GM19023 (cell line): ENCODE measurements at regions not wholly inside any gene's neighbourhood (a gene's known extent, or its start where the extent isn't known, plus 50 kb on each side); places are given as distances from the start of the nearest gene placed in this dataset.
"Not testable (repeated sequence)": the region's sequence is repeated elsewhere in the genome, so short reads cannot be mapped to it uniquely, and the experiment has no call there.

Experiments used
- ATAC-seq: cut with Tn5 transposase; IDR thresholded peaks from one replicate; pipeline ENCODE4 v1.9.1; 2021; ENCODE audit warnings: mild to moderate bottlenecking, moderate library complexity; ENCODE audit not compliant: unreplicated experiment

DNA sequence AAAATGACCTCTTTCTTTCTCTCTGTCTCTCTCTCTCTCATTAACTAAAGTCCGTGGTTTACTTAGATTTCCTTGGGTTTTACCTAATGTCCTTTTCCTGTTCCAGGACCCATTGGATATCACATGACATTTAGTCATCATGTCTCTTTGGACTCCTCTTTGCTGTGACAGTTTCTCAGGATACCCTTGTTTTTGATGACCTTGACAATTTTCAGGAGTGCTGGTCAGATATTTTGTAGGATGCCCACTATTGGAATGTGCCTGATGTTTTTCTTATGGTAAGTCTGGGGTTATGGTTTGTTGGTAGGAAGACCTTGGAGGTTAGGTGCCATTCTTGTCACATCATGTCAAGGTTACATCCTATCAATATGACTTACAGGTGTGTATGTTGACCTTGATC is 199.2 kb upstream of the HTR1E start:
- no peak for ATAC-seq

GRCh38 chr6:86731631-86732030 is 205.7 kb upstream of the HTR1E start:
- not testable (repeated sequence) for ATAC-seq

- ATAC-seq, result not testable (repeated sequence)
Measured at GRCh38 chr6:86730772-86731171, 206.6 kb upstream of the HTR1E start.

GRCh38 chr6:86730216-86730615 is 207.1 kb upstream of the HTR1E start:
- ATAC-seq, result no peak

DNA sequence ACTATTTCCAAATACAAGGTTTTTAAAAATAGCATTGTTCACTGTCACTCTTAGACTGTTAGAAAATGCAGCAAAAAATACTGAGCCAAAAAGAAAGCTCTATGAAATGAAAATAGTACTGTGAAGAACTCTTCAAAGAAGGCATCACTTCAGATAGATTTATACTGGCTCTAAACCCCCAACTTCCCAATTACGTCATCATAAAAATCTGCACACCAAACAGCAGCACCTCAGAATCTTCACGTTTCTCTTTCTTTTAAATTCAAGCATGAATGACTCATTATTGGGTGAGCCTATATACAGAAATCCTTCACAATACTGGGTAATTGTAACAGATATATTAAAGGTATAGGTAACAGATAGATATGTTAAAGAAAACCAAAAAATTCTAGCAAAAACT is 208.4 kb upstream of the HTR1E start:
- no peak for ATAC-seq

DNA sequence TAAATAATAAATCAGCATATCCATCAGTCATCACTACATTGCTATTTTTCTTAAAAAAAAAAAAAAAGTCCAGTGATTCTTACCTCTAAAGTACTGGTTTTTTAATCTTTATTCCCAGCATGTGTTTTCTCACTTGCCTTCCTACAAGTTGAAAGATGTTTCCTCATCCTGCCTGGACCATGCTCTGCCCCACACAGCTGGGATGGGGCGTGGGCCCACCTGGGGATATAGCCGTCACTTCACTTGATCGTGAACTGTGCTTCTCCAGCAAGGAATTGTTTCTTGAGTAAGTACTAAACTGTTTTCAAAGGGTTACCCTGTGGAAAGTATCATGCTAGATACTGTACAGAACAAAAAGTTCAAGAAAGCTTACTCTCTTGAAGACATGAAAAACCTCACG is 212.6 kb upstream of the HTR1E start:
- ATAC-seq, result no peak

DNA sequence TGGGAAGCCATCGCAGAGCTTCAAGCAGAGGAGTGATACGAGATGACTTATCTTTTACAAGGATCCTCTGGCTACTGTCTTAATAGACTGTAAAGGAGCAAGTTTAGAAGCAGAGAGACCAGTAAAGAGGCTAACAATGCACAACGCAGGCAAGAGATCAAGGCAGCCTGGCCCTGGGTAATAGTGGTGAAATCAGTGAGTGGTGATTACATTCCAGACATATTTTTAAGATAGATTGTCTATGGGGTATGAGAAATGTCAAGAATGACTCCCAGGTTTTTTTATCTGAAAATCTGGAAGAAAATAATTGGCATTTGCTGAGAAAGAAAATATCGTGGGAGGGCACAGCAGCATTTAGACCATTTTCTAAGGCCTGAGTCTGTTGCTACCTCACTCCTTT is 213.6 kb upstream of the HTR1E start:
- no peak for ATAC-seq

- no peak for ATAC-seq
Measured at GRCh38 chr6:86723151-86723550, 214.2 kb upstream of the HTR1E start.

- no peak for ATAC-seq
Measured at GRCh38 chr6:86722131-86722530, 215.2 kb upstream of the HTR1E start.

GRCh38 chr6:86715676-86716075 is 221.7 kb upstream of the HTR1E start:
- no peak for ATAC-seq

DNA sequence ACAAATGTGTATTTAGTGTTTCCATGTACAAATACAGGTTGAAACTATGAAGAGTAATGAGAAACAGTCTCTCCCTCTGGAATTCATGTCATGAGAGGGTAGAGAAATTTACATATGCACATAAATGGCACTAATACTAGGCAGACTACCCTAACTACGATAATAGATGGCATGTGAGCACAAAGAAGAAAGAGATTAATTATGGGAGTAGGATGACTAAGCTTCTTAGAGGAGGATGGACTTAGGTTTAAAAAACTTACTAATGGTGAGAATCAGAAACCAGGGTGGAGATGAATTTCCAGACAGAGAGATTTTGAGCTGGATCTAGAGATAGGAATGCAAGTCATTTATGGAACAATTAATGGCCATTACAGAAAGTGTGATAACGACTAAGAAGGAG is 225.3 kb upstream of the HTR1E start:
- ATAC-seq, result no peak

- no peak for ATAC-seq
Measured at GRCh38 chr6:86707545-86708120, 229.7 kb upstream of the HTR1E start.

- ATAC-seq, result peak; percentile 50
Measured at GRCh38 chr6:86706449-86706848, 230.9 kb upstream of the HTR1E start.

- ATAC-seq, result not testable (repeated sequence)
Measured at GRCh38 chr6:86701228-86701627, 236.1 kb upstream of the HTR1E start.

GRCh38 chr6:86686496-86686895 is 250.8 kb upstream of the HTR1E start:
- ATAC-seq, result no peak

GRCh38 chr6:86685230-86685797 is 252.0 kb upstream of the HTR1E start:
- ATAC-seq, result no peak

GRCh38 chr6:86683132-86683908 is 254.0 kb upstream of the HTR1E start:
- ATAC-seq, result no peak

DNA sequence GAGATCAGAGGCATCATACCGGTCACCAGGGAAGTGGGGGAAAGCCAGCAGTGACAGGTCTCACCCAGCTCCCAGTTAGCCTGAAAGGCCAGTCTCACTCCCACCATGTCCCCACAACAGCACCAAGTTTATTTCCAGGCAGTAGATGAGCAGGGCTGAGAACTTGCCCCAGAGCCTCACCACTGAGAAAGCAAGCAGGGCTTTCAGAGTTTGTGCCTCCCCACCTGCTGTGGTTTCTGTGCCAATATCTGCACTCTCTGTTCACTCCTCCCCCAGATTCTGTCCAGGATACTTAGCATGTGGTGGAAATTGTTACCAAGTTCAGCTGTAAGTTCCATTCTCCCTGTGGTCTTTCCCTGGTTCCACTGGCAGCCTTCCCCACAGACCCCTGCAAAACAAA is 255.0 kb upstream of the HTR1E start:
- ATAC-seq, result no peak

DNA sequence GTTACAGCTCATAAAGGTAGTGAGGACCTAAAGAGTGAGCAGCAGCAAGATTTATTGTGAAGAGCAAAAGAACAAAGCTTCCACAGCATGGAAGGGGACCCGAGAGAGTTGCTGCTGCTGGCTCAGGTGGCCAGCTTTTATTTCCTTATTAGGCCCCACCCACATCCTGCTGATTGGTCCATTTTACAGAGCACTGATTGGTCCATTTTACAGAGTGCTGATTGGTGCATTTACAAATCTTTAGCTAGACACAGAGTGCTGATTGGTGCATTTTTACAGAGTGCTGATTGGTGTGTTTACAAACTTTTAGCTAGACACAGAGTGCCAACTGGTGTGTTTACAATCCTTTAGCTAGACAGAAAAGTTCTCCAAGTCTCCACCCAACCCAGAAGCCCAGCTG is 256.2 kb upstream of the HTR1E start:
- ATAC-seq, result not testable (repeated sequence)

DNA sequence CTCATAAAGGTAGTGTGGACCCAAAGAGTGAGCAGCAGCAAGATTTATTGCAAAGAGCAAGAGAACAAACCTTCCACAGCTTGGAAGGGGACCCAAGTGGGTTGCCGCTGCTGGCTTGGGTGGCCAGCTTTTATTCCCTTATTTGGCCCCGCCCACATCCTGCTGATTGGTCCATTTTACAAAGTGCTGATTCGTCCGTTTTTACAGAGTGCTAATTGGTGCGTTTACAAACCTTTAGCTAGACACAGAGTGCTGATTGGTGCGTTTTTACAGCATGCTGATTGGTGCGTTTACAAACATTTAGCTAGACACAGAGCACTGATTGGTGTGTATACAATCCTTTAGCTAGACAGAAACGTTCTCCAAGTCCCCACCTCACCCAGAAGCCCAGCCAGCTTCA is 265.2 kb upstream of the HTR1E start:
- ATAC-seq, result not testable (repeated sequence)

DNA sequence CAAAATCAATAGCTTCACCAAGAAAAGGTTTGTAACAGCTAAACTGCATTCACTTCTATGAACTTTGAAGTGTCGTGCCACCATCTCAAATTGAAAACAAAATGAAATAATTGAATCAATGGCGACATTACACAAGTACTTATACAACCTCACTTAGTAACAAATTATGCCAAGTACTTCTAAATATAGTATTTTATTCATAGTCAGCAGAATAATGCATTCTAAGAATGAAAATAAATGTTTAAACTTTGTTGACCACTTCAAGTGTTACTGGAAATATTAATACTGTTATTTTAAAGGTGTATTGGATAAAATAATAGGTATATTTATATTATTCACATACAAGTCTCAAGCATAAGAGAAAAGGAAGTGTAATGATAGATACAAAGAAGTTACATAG is 280.1 kb upstream of the HTR1E start:
- ATAC-seq, result no peak

- ATAC-seq, result no peak
Measured at GRCh38 chr6:86629123-86629522, 308.2 kb upstream of the HTR1E start.
